Loucy (cell line): ENCODE measurements at regions not wholly inside any gene's neighbourhood (a gene's known extent, or its start where the extent isn't known, plus 50 kb on each side); places are given as distances from the start of the nearest gene placed in this dataset.

Experiments used
- H2AFZ ChIP-seq: fragments of 200-600 bp; sonication (generic); 2 replicates; pipeline ENCODE4 v1.6.0; 2016; ENCODE audit warnings: antibody characterized with exemption, mild to moderate bottlenecking, low read length, moderate library complexity
- H3F3A ChIP-seq: fragments of 200-600 bp; 2 replicates; pipeline ENCODE4 v1.6.0; 2016; ENCODE audit warnings: antibody characterized with exemption, low read depth, mild to moderate bottlenecking
- H3K27me3 ChIP-seq: fragments of 200-600 bp; sonication (generic); 2 replicates; pipeline ENCODE4 v1.6.1; 2014; ENCODE audit warnings: low read length, mild to moderate bottlenecking; ENCODE audit not compliant: insufficient read depth, poor library complexity, severe bottlenecking
- H3K36me3 ChIP-seq: fragments of 200-600 bp; sonication (generic); 2 replicates; pipeline ENCODE4 v1.6.1; 2016; ENCODE audit warnings: low read length; ENCODE audit not compliant: insufficient read depth
- H3K4me1 ChIP-seq: fragments of 200-600 bp; sonication (generic); 2 replicates; pipeline ENCODE4 v1.5.1; 2014; ENCODE audit warnings: low read length, mild to moderate bottlenecking; ENCODE audit not compliant: insufficient read depth, poor library complexity, severe bottlenecking
- H3K4me2 ChIP-seq: fragments of 200-600 bp; sonication (generic); 2 replicates; pipeline ENCODE4 v1.6.0; 2014; ENCODE audit warnings: antibody characterized with exemption, low read length, low read depth, mild to moderate bottlenecking; ENCODE audit not compliant: poor library complexity, severe bottlenecking
- H3K4me3 ChIP-seq: fragments of 200-600 bp; sonication (generic); 2 replicates; pipeline ENCODE4 v1.5.1; 2014; ENCODE audit warnings: low read length, mild to moderate bottlenecking, mixed read lengths; ENCODE audit not compliant: poor library complexity, severe bottlenecking
- H3K79me2 ChIP-seq: fragments of 200-600 bp; sonication (generic); 2 replicates; pipeline ENCODE4 v1.6.1; 2014; ENCODE audit warnings: low read length; ENCODE audit not compliant: insufficient read depth
- H3K9ac ChIP-seq: fragments of 200-600 bp; sonication (generic); 2 replicates; pipeline ENCODE4 v1.6.0; 2014; ENCODE audit warnings: mild to moderate bottlenecking, low read depth, low read length, moderate library complexity; ENCODE audit not compliant: poor library complexity, severe bottlenecking
- H3K9me2 ChIP-seq: fragments of 200-600 bp; sonication (generic); replicated peaks from 2 replicates; pipeline ENCODE4 v1.6.1; 2016; ENCODE audit warnings: low read depth, low read length, mixed read lengths
- H3K9me3 ChIP-seq: fragments of 200-600 bp; sonication (generic); 2 replicates; pipeline ENCODE4 v1.6.1; 2014; ENCODE audit warnings: mild to moderate bottlenecking, antibody characterized with exemption, low read length, low read depth; ENCODE audit not compliant: insufficient read depth
- H4K20me1 ChIP-seq: fragments of 200-600 bp; sonication (generic); 2 replicates; pipeline ENCODE4 v1.6.0; 2014; ENCODE audit warnings: antibody characterized with exemption, low read length, mild to moderate bottlenecking; ENCODE audit not compliant: insufficient read depth, poor library complexity, severe bottlenecking
- CTCF ChIP-seq: fragments of 200-600 bp; sonication (generic); conservative IDR thresholded peaks from 2 replicates; pipeline ENCODE4 v1.5.1; 2014; ENCODE audit warnings: mild to moderate bottlenecking, antibody characterized with exemption, low read length
- EZH2phosphoT487 ChIP-seq: fragments of 200-600 bp; IDR thresholded peaks from 2 replicates; pipeline ENCODE4 v1.6.1; 2018; ENCODE audit warnings: antibody characterized with exemption, mild to moderate bottlenecking, moderate library complexity, borderline replicate concordance

- H3K4me2 ChIP-seq = no peak overlapping the region
- no peaks in the 10 kb centered on the region for H3F3A ChIP-seq
- no peak overlapping the region for H2AFZ ChIP-seq
- H3K79me2 ChIP-seq = no peaks in the 10 kb centered on the region
- H3K9me2 ChIP-seq = 0 out of 2 replicates have a peak, but pooled peaks cover 3% of the 10 kb centered on the region
- no peaks in the 10 kb centered on the region for H3K27me3 ChIP-seq
- H3K36me3 ChIP-seq = no peaks in the 10 kb centered on the region
- no peaks in the 10 kb centered on the region for H4K20me1 ChIP-seq
- H3K9me3 ChIP-seq = no peaks in the 10 kb centered on the region
- no peaks in the 10 kb centered on the region for H3K4me1 ChIP-seq
- no peak overlapping the region for H3K4me3 ChIP-seq
- no peak overlapping the region for H3K9ac ChIP-seq
- TF ChIP-seq CTCF = no peak
- no peak for TF ChIP-seq EZH2phosphoT487
Observed at GRCh38 chr10:4196183-4196582, 411.2 kb upstream of the KLF6 start.

- H3F3A ChIP-seq = no peaks in the 10 kb centered on the region
- H3K27me3 ChIP-seq = no peaks in the 10 kb centered on the region
- H4K20me1 ChIP-seq = no peaks in the 10 kb centered on the region
- 0 out of 2 replicates have a peak, but pooled peaks cover 3% of the 10 kb centered on the region for H3K9me2 ChIP-seq
- H3K9ac ChIP-seq = no peak overlapping the region
- no peaks in the 10 kb centered on the region for H3K79me2 ChIP-seq
- H3K4me2 ChIP-seq = no peak overlapping the region
- H3K36me3 ChIP-seq = no peaks in the 10 kb centered on the region
- no peak overlapping the region for H2AFZ ChIP-seq
- H3K4me1 ChIP-seq = no peaks in the 10 kb centered on the region
- TF ChIP-seq EZH2phosphoT487 = no peak
- TF ChIP-seq CTCF = no peak
- H3K9me3 ChIP-seq = no peaks in the 10 kb centered on the region
- H3K4me3 ChIP-seq = no peak overlapping the region
Observed at GRCh38 chr10:4195213-4195612, 410.2 kb upstream of the KLF6 start.

DNA sequence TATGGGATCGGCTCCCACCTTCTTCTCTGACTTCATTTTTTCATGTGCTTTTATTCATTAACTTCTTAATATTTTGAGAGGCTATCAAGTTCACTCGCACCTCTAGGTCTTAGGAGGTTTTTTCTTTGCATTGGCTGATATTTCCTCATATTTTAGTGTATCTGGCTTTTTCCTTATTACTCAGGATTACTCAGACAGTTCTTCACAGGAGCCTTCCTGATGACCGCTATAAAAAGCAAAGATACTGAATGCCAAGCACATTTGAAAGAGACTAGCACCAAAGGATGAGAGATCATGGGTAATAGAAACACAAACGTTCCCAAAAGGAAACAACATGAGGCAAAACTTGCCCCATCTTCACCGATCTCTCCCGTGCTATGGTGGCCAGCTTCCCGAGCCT lies 409.2 kb upstream of the KLF6 start:
- Histone ChIP-seq H3K4me1 (no peaks in the 10 kb centered on the region), H4K20me1 (no peaks in the 10 kb centered on the region)
- no peak for TF ChIP-seq EZH2phosphoT487
- TF ChIP-seq CTCF = no peak

More for the DNA sequence above, 409.2 kb upstream of the KLF6 start:
- Histone ChIP-seq H3K9me2 (0 out of 2 replicates have a peak, but pooled peaks cover 3% of the 10 kb centered on the region), H3K36me3 (no peaks in the 10 kb centered on the region), H3F3A (no peaks in the 10 kb centered on the region), H3K9ac (no peak overlapping the region), H3K4me2 (no peak overlapping the region), H3K79me2 (no peaks in the 10 kb centered on the region), H3K27me3 (no peaks in the 10 kb centered on the region), H3K9me3 (no peaks in the 10 kb centered on the region), H3K4me3 (no peak overlapping the region), H2AFZ (no peak overlapping the region)
